GM13976 (cell line): ENCODE measurements at regions not wholly inside any gene's neighbourhood (a gene's known extent, or its start where the extent isn't known, plus 50 kb on each side); places are given as distances from the start of the nearest gene placed in this dataset.

ENCODE experiments used
- DNase-seq: peaks from one replicate; pipeline ENCODE4 v3.0.0; 2012; ENCODE audit warnings: low spot score
- in situ Hi-C: fragments of 300-500 bp; cut with MboI; formaldehyde crosslinking; loops from one replicate; pipeline ENCODE4 v1.12.0; 2022; ENCODE audit warnings: low sequenced_read_pairs, mixed read lengths, inconsistent platforms; ENCODE audit not compliant: unreplicated experiment
- TF ChIP-seq, protein P1 (sequence below): IDR thresholded peaks from 2 replicates; pipeline ENCODE4 v1.5.1; 2012; ENCODE audit warnings: borderline replicate concordance, mild to moderate bottlenecking; ENCODE audit not compliant: insufficient read depth; ENCODE audit errors: extremely low read depth, missing control alignments, control extremely low read depth

DNA sequence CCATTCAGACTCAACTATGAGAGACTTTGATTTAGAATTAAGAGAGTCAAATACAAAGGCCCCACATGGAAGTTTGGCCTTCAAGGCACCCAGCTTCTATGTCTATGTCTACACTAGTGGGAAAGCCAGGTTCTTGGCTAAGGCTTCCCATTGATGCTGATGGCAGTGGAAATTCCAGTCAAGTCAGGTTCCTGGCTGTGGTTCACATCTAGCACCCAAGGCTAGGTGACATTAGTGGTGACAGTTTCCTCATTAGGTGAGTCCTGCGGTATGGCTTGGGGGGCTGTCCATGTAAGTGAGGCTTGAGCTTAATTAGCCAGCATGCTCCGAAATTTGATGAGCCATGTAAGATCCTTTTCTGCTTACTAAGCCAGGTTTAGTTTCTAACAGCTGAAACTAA lies 460.9 kb downstream of the RMST start:
- TF ChIP-seq, protein P1, sequence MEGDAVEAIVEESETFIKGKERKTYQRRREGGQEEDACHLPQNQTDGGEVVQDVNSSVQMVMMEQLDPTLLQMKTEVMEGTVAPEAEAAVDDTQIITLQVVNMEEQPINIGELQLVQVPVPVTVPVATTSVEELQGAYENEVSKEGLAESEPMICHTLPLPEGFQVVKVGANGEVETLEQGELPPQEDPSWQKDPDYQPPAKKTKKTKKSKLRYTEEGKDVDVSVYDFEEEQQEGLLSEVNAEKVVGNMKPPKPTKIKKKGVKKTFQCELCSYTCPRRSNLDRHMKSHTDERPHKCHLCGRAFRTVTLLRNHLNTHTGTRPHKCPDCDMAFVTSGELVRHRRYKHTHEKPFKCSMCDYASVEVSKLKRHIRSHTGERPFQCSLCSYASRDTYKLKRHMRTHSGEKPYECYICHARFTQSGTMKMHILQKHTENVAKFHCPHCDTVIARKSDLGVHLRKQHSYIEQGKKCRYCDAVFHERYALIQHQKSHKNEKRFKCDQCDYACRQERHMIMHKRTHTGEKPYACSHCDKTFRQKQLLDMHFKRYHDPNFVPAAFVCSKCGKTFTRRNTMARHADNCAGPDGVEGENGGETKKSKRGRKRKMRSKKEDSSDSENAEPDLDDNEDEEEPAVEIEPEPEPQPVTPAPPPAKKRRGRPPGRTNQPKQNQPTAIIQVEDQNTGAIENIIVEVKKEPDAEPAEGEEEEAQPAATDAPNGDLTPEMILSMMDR = no peak
- in situ Hi-C loops = no loop called here
- DNase-seq = no peak

DNA sequence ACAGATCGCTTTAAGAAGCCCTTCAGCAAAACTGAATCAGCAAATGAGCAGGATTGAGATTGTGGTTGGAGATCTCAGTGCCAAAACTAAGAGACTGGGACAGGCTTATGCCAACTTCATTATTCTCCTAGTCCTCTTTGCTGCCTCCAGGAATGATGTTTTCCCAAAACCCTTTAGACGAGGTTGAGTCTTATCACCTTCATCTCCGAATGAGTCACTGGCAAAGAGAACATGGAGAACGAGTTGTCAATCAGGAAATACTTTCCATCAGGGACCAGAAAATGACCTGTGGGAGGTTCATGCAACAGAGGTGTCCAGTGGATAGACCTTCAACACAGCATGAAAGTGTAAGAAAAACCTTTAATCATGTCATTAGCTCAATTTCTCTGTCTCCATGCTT lies 461.5 kb downstream of the RMST start:
- DNase-seq = no peak
- in situ Hi-C loops = no loop called here
- TF ChIP-seq, protein P1 = no peak

DNA sequence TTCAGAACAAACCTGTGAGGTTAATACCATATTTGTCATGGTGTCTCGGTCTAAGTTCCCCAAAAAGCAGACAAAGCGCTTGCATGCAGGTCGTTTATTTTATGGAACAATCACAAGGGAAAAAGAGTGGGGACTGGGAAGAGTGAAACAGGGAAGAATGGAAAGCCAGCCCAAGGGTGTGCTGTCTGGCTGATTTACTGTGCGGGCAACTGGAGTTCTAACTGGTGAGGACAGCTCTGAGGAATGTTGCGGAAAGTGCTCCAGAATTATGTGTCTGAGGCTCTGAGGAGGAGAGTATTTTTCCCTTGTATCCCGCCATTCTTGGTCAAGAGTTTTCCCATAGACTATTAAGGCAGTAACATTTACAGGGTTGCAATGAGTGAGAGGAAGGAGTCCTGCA lies 465.4 kb downstream of the RMST start:
- in situ Hi-C loops = no loop called here
- no peak for DNase-seq
- TF ChIP-seq, protein P1 = no peak

DNA sequence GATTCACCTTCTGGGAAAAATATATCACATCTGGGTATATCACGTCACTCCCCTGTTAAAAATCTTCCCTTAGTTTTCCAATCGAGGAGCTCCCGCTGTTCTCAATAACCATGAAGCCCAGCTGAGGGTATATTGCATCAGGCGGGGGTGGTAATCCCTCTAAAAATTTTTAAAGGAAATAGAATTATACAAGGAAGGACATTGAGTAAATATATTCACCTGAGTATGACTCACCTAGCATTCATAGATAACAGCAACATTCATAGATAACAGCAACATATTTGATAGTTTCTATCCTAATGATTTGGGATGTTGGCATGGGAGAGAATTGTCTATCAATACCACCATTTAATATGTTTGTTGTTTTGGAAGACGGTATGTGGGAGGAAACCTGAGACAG lies 473.6 kb downstream of the RMST start:
- DNase-seq = no peak
- TF ChIP-seq, protein P1 = no peak
- in situ Hi-C loops = no loop called here

DNA sequence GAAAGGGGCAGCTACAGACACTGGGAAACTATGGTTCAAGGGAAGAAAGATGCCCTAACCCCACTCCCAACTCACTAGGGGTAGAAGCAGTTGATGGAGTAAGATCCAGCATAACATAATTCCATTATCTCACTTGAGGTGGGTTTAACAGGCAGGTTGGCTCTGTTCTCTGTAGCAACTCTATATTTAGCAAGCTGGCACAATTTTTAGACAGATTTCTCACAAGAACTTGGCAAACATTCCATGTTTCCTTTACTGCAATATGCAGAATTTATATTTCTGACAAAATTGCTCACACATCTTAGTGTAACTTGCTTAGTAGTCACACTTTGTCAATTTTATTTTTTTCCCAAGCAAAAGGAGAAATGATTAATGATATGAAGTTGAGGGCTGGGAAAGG lies 475.4 kb downstream of the RMST start:
- in situ Hi-C loops = no loop called here
- no peak for DNase-seq
- TF ChIP-seq, protein P1 = no peak

DNA sequence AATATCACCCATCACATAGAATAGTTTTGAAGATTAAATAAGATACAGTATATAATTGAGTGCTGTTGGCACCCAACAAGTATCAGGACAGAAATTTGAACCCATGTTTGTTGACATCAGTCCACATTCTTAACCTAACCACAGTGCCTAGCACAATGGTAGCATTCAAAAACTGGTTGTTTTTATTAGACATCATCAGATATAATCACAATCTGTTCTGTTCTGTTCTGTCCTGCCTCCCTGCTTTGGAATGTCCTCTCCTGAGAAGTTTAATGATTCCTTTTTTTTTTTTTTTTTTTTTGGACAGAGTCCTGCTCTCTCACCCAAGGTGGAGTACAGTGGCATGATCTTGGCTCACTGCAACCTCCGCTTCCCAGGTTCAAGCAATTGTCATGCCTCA lies 476.6 kb downstream of the RMST start:
- no peak for DNase-seq
- in situ Hi-C loops = no loop called here
- TF ChIP-seq, protein P1 = no peak

DNA sequence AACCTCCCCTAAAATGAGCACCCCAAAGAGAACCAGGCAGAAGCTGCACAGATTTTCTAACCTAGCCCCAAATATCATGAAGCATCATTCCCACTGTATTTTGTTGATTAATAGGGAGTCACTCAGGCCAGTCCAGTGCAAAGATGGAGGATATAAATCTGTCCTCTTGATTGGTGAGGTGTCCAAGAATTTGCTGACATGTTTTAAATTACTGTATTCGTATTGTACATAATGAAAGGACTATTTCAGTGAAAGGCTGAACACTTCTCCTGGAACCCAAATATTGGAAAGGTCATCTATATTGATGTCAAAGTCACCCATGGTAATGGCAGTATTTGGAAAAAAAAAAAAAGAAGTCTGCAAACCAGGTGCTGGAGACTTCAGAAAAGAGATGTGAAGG lies 477.5 kb downstream of the RMST start:
- TF ChIP-seq, protein P1 = no peak
- DNase-seq = no peak
- in situ Hi-C loops = no loop called here
